ENCODE measurements at regions not wholly inside any gene's neighbourhood (a gene's known extent, or its start where the extent isn't known, plus 50 kb on each side); places are given as distances from the start of the nearest gene placed in this dataset.

- H3K9me3 ChIP-seq (ENCODE audit: control insufficient read depth, insufficient read depth, low read depth, low read length) = no peaks in the 10 kb centered on the region
- no peak overlapping the region for H3K27ac ChIP-seq (ENCODE audit: extremely low read depth, low read depth, low read length)
- no peaks in the 10 kb centered on the region for H3K4me1 ChIP-seq (ENCODE audit: control insufficient read depth, insufficient read depth, low read length)
- no peaks in the 10 kb centered on the region for H3K36me3 ChIP-seq (ENCODE audit: control insufficient read depth in 2 of 2, insufficient read depth in 1 of 2, low read length in 2 of 2)
- ChIA-PET POLR2A (no interaction called here), CTCF (no interaction called here)
- TF ChIP-seq ZNF146 (tag by site-specific recombination; IDR thresholded peaks at IDR 0.05) (no peak), ZSCAN16 (tag by site-specific recombination; IDR thresholded peaks at IDR 0.05) (no peak), ZNF76 (tag by site-specific recombination; IDR thresholded peaks at IDR 0.05; ENCODE audit: borderline replicate concordance, low read depth) (no peak), TCF7L2 (IDR thresholded peaks at IDR 0.05; ENCODE audit: borderline replicate concordance, low read depth, low read length) (no peak), ZNF560 (tag by site-specific recombination; IDR thresholded peaks at IDR 0.05; ENCODE audit: borderline replicate concordance) (no peak), ZNF654 (tag by site-specific recombination; IDR thresholded peaks at IDR 0.05; ENCODE audit: low read depth) (no peak), OVOL3 (tag by site-specific recombination; IDR thresholded peaks at IDR 0.05) (no peak), ZBTB44 (tag by site-specific recombination; IDR thresholded peaks at IDR 0.05) (no peak), ZNF768 (tag by site-specific recombination; IDR thresholded peaks at IDR 0.05) (no peak), ZNF704 (tag by site-specific recombination; IDR thresholded peaks at IDR 0.05) (no peak), ZNF426 (tag by site-specific recombination; IDR thresholded peaks at IDR 0.05) (no peak), ZNF837 (tag by site-specific recombination; IDR thresholded peaks at IDR 0.05) (no peak), ZFP3 (tag by site-specific recombination; IDR thresholded peaks at IDR 0.05; ENCODE audit: low read depth) (no peak), ZNF843 (tag by site-specific recombination; IDR thresholded peaks at IDR 0.05) (no peak), ZNF19 (tag by site-specific recombination; IDR thresholded peaks at IDR 0.05; ENCODE audit: low read depth) (no peak), ZNF2 (tag by site-specific recombination; IDR thresholded peaks at IDR 0.05) (no peak), ZNF391 (tag by site-specific recombination; IDR thresholded peaks at IDR 0.05; ENCODE audit: borderline replicate concordance, low read depth) (no peak), ZNF132 (tag by site-specific recombination; IDR thresholded peaks at IDR 0.05; ENCODE audit: borderline replicate concordance) (no peak)
- TF ChIP-seq, protein P1, sequence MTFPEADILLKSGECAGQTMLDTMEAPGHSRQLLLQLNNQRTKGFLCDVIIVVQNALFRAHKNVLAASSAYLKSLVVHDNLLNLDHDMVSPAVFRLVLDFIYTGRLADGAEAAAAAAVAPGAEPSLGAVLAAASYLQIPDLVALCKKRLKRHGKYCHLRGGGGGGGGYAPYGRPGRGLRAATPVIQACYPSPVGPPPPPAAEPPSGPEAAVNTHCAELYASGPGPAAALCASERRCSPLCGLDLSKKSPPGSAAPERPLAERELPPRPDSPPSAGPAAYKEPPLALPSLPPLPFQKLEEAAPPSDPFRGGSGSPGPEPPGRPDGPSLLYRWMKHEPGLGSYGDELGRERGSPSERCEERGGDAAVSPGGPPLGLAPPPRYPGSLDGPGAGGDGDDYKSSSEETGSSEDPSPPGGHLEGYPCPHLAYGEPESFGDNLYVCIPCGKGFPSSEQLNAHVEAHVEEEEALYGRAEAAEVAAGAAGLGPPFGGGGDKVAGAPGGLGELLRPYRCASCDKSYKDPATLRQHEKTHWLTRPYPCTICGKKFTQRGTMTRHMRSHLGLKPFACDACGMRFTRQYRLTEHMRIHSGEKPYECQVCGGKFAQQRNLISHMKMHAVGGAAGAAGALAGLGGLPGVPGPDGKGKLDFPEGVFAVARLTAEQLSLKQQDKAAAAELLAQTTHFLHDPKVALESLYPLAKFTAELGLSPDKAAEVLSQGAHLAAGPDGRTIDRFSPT (tag by site-specific recombination; IDR thresholded peaks at IDR 0.05) = no peak
- TF ChIP-seq, protein P2, sequence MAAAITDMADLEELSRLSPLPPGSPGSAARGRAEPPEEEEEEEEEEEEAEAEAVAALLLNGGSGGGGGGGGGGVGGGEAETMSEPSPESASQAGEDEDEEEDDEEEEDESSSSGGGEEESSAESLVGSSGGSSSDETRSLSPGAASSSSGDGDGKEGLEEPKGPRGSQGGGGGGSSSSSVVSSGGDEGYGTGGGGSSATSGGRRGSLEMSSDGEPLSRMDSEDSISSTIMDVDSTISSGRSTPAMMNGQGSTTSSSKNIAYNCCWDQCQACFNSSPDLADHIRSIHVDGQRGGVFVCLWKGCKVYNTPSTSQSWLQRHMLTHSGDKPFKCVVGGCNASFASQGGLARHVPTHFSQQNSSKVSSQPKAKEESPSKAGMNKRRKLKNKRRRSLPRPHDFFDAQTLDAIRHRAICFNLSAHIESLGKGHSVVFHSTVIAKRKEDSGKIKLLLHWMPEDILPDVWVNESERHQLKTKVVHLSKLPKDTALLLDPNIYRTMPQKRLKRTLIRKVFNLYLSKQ (tag by site-specific recombination; IDR thresholded peaks at IDR 0.05; ENCODE audit: borderline replicate concordance) = no peak
- no peak overlapping the region for H3K4me3 ChIP-seq (ENCODE audit: low read depth, low read length)
Observed at GRCh38 chr1:96482616-96483015, 239.0 kb upstream of the PTBP2 start.

GRCh38 chr1:96487394-96487793, 234.2 kb upstream of the PTBP2 start:
- Histone ChIP-seq H3K9me3 (ENCODE audit: control insufficient read depth, insufficient read depth, low read depth, low read length) (no peaks in the 10 kb centered on the region), H3K4me3 (ENCODE audit: low read depth, low read length) (no peak overlapping the region), H3K4me1 (ENCODE audit: control insufficient read depth, insufficient read depth, low read length) (no peaks in the 10 kb centered on the region; the same call in 1 of the 2 replicates), H3K27ac (ENCODE audit: extremely low read depth, low read depth, low read length) (no peak overlapping the region), H3K36me3 (ENCODE audit: control insufficient read depth in 2 of 2, insufficient read depth in 1 of 2, low read length in 2 of 2) (no peaks in the 10 kb centered on the region)
- CTCF ChIA-PET = interaction anchor here (0.7 kb wide), 1 partner anchor 31 kb away, joined by 3 read pairs; no protein-coding TSS in a partner anchor
- POLR2A ChIA-PET = no interaction called here
- TF ChIP-seq ZNF621 (tag by site-specific recombination; IDR thresholded peaks at IDR 0.05) = no peak
- TF ChIP-seq, protein P3, sequence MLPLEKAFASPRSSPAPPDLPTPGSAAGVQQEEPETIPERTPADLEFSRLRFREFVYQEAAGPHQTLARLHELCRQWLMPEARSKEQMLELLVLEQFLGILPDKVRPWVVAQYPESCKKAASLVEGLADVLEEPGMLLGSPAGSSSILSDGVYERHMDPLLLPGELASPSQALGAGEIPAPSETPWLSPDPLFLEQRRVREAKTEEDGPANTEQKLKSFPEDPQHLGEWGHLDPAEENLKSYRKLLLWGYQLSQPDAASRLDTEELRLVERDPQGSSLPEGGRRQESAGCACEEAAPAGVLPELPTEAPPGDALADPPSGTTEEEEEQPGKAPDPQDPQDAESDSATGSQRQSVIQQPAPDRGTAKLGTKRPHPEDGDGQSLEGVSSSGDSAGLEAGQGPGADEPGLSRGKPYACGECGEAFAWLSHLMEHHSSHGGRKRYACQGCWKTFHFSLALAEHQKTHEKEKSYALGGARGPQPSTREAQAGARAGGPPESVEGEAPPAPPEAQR (tag by site-specific recombination; IDR thresholded peaks at IDR 0.05) = no peak
- TF ChIP-seq ZNF701 (tag by site-specific recombination; IDR thresholded peaks at IDR 0.05) = no peak

Measured in HEK293 (cell line).